OCI-LY3 (cell line): ENCODE measurements at regions not wholly inside any gene's neighbourhood (a gene's known extent, or its start where the extent isn't known, plus 50 kb on each side); places are given as distances from the start of the nearest gene placed in this dataset.

ENCODE experiments used
- CTCF ChIP-seq: fragments of 200-600, 300-600 bp; sonication (generic); IDR thresholded peaks from 2 replicates; pipeline ENCODE4 v1.5.1; 2014; ENCODE audit warnings: antibody characterized with exemption, low read length, low read depth
- EZH2phosphoT487 ChIP-seq: fragments of 200-600 bp; shearing (Covaris generic); IDR thresholded peaks from 2 replicates; pipeline ENCODE4 v1.6.1; 2018; ENCODE audit warnings: antibody characterized with exemption, mixed run types, low read depth

GRCh38 chr2:52976143-52976949 lies 791.3 kb upstream of the CHAC2 start:
- TF ChIP-seq CTCF, result peak; percentile 76
- no peak for TF ChIP-seq EZH2phosphoT487
